Spleen (tissue), 7 donors: ENCODE measurements at regions not wholly inside any gene's neighbourhood (a gene's known extent, or its start where the extent isn't known, plus 50 kb on each side); places are given as distances from the start of the nearest gene placed in this dataset.

ENCODE experiments used
- POLR2A ChIP-seq, 3 donors: fragments of 450-650 bp; IDR thresholded peaks; one replicate each; pipeline ENCODE4 v1.5.1; 2017; ENCODE audit warnings: antibody characterized with exemption in 3 of 3, mild to moderate bottlenecking in 1 of 3
- TF ChIP-seq, protein P1 (sequence below), 11 experiments: fragments of 200-600 bp in 7 of 11; fragments of 450-650 bp in 4 of 11; sonication (generic) in 4 of 11; IDR thresholded peaks in 8 of 11; conservative IDR thresholded peaks in 3 of 11; 1 replicate in 7 of 11; 2 replicates in 4 of 11; pipeline versions ENCODE4 v1.4.0 to v1.8.0; 2016 to 2021; ENCODE audit warnings: antibody characterized with exemption in 11 of 11, inconsistent platforms in 4 of 11, mild to moderate bottlenecking in 1 of 11
- donor health status: DM: no; HTN: no; CAD: no; lungs with moderate emphysema.
- donor health status: DM: no; HTN: no; CAD: no.
- donor health status: DM: no; HTN: no; CAD: no.

DNA sequence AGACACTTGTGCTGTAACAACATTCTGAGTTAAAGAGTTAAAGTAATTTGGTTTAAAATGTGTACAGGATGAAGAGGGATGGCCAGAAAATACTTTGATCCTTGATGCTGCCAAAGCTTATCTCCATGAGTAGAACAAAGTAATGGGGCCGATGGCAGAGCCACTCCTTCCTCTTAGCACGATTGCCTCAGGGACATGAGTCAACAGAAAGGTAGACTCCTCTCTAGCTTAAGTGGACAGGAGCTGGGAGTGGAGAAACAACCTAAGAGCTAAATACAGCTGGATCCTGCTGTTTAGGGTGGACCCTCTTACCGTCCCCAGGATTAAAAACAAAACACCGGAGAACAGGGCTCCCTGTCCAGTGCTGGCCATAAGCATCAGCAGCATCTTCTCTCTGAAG lies 267.3 kb downstream of the IRX1 start:
- TF ChIP-seq, protein P1, sequence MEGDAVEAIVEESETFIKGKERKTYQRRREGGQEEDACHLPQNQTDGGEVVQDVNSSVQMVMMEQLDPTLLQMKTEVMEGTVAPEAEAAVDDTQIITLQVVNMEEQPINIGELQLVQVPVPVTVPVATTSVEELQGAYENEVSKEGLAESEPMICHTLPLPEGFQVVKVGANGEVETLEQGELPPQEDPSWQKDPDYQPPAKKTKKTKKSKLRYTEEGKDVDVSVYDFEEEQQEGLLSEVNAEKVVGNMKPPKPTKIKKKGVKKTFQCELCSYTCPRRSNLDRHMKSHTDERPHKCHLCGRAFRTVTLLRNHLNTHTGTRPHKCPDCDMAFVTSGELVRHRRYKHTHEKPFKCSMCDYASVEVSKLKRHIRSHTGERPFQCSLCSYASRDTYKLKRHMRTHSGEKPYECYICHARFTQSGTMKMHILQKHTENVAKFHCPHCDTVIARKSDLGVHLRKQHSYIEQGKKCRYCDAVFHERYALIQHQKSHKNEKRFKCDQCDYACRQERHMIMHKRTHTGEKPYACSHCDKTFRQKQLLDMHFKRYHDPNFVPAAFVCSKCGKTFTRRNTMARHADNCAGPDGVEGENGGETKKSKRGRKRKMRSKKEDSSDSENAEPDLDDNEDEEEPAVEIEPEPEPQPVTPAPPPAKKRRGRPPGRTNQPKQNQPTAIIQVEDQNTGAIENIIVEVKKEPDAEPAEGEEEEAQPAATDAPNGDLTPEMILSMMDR (IDR thresholded peaks at IDR 0.05 in 8 of 11, conservative IDR thresholded peaks at IDR 0.05 in 3 of 11): no peak
- no peak for TF ChIP-seq POLR2A (IDR thresholded peaks at IDR 0.05)
